ENCODE measurements at regions not wholly inside any gene's neighbourhood (a gene's known extent, or its start where the extent isn't known, plus 50 kb on each side); places are given as distances from the start of the nearest gene placed in this dataset.
A peak's percentile ranks its signal among the peaks of the same experiment; 100 is the strongest.

- TF ChIP-seq EZH2 (IDR thresholded peaks at IDR 0.05), result no peak
- TF ChIP-seq POLR2AphosphoS5 (IDR thresholded peaks at IDR 0.05; ENCODE audit: borderline replicate concordance, low read depth, low read length), result no peak
- TF ChIP-seq FOXP2 (optimal IDR thresholded peaks at IDR 0.05; ENCODE audit: control extremely low read depth, extremely low read length, insufficient read depth), result no peak
- H3K9me3 ChIP-seq (ENCODE audit: low read depth, low read length), result no peaks in the 10 kb centered on the region
- DNase-seq (ENCODE audit: low read depth, low spot score), result peak; percentile 81
- H3K9ac ChIP-seq (ENCODE audit: insufficient read length), result no peak overlapping the region
- peak overlapping the region; percentile 24; the same call in 1 of the 2 replicates for H3K4me3 ChIP-seq
- peak overlapping the region; percentile 20; the same call in 1 of the 2 replicates for H3K27ac ChIP-seq
- H3K36me3 ChIP-seq (ENCODE audit: insufficient read depth, low read length), result no peaks in the 10 kb centered on the region
These were observed 564.7 kb downstream of the CDH10 start for GRCh38 chr5:24080046-24080445.

- Histone ChIP-seq H3K4me3 (no peak overlapping the region), H3K9me3 (ENCODE audit: low read depth, low read length) (no peaks in the 10 kb centered on the region), H3K36me3 (ENCODE audit: insufficient read depth, low read length) (no peaks in the 10 kb centered on the region), H3K27ac (no peak overlapping the region), H3K9ac (ENCODE audit: insufficient read length) (no peak overlapping the region)
- no peak for DNase-seq (ENCODE audit: low read depth, low spot score)
- TF ChIP-seq FOXP2 (optimal IDR thresholded peaks at IDR 0.05; ENCODE audit: control extremely low read depth, extremely low read length, insufficient read depth) (no peak), POLR2AphosphoS5 (IDR thresholded peaks at IDR 0.05; ENCODE audit: borderline replicate concordance, low read depth, low read length) (no peak), EZH2 (IDR thresholded peaks at IDR 0.05) (no peak)
These were observed 550.6 kb downstream of the CDH10 start for GRCh38 chr5:24094081-24094679.

- H3K9me3 ChIP-seq (ENCODE audit: low read depth, low read length), result no peaks in the 10 kb centered on the region
- no peak for TF ChIP-seq FOXP2 (optimal IDR thresholded peaks at IDR 0.05; ENCODE audit: control extremely low read depth, extremely low read length, insufficient read depth)
- no peak for TF ChIP-seq EZH2 (IDR thresholded peaks at IDR 0.05)
- TF ChIP-seq POLR2AphosphoS5 (IDR thresholded peaks at IDR 0.05; ENCODE audit: borderline replicate concordance, low read depth, low read length), result no peak
- H3K9ac ChIP-seq (ENCODE audit: insufficient read length), result no peak overlapping the region
- no peak overlapping the region for H3K27ac ChIP-seq
- DNase-seq (ENCODE audit: low read depth, low spot score), result no peak
- no peaks in the 10 kb centered on the region for H3K36me3 ChIP-seq (ENCODE audit: insufficient read depth, low read length)
- no peak overlapping the region for H3K4me3 ChIP-seq
These were observed 542.8 kb downstream of the CDH10 start for GRCh38 chr5:24102010-24102409.

GRCh38 chr5:24103451-24104023 is 541.2 kb downstream of the CDH10 start:
- no peak overlapping the region for H3K4me3 ChIP-seq
- no peak for DNase-seq (ENCODE audit: low read depth, low spot score)
- H3K27ac ChIP-seq, result no peak overlapping the region
- no peaks in the 10 kb centered on the region for H3K9me3 ChIP-seq (ENCODE audit: low read depth, low read length)
- TF ChIP-seq POLR2AphosphoS5 (IDR thresholded peaks at IDR 0.05; ENCODE audit: borderline replicate concordance, low read depth, low read length) (no peak), FOXP2 (optimal IDR thresholded peaks at IDR 0.05; ENCODE audit: control extremely low read depth, extremely low read length, insufficient read depth) (no peak), EZH2 (IDR thresholded peaks at IDR 0.05) (no peak)
- H3K9ac ChIP-seq (ENCODE audit: insufficient read length), result no peak overlapping the region
- H3K36me3 ChIP-seq (ENCODE audit: insufficient read depth, low read length), result no peaks in the 10 kb centered on the region

- DNase-seq (ENCODE audit: low read depth, low spot score), result peak; percentile 56
- Histone ChIP-seq H3K9ac (ENCODE audit: insufficient read length) (no peak overlapping the region), H3K4me3 (no peak overlapping the region), H3K27ac (no peak overlapping the region), H3K9me3 (ENCODE audit: low read depth, low read length) (no peaks in the 10 kb centered on the region), H3K36me3 (ENCODE audit: insufficient read depth, low read length) (no peaks in the 10 kb centered on the region)
- TF ChIP-seq POLR2AphosphoS5 (IDR thresholded peaks at IDR 0.05; ENCODE audit: borderline replicate concordance, low read depth, low read length) (no peak), FOXP2 (optimal IDR thresholded peaks at IDR 0.05; ENCODE audit: control extremely low read depth, extremely low read length, insufficient read depth) (no peak), EZH2 (IDR thresholded peaks at IDR 0.05) (no peak)
These were observed 534.7 kb downstream of the CDH10 start for GRCh38 chr5:24110004-24110615.

GRCh38 chr5:24112420-24112819 is 532.4 kb downstream of the CDH10 start:
- Histone ChIP-seq H3K36me3 (ENCODE audit: insufficient read depth, low read length) (no peaks in the 10 kb centered on the region), H3K4me3 (no peak overlapping the region), H3K27ac (no peak overlapping the region), H3K9me3 (ENCODE audit: low read depth, low read length) (no peaks in the 10 kb centered on the region), H3K9ac (ENCODE audit: insufficient read length) (no peak overlapping the region)
- TF ChIP-seq EZH2 (IDR thresholded peaks at IDR 0.05), result no peak
- no peak for DNase-seq (ENCODE audit: low read depth, low spot score)

- Histone ChIP-seq H3K4me3 (no peak overlapping the region), H3K9me3 (ENCODE audit: low read depth, low read length) (no peaks in the 10 kb centered on the region), H3K9ac (ENCODE audit: insufficient read length) (no peak overlapping the region), H3K27ac (no peak overlapping the region), H3K36me3 (ENCODE audit: insufficient read depth, low read length) (no peaks in the 10 kb centered on the region)
- TF ChIP-seq POLR2AphosphoS5 (IDR thresholded peaks at IDR 0.05; ENCODE audit: borderline replicate concordance, low read depth, low read length) (no peak), FOXP2 (optimal IDR thresholded peaks at IDR 0.05; ENCODE audit: control extremely low read depth, extremely low read length, insufficient read depth) (no peak), EZH2 (IDR thresholded peaks at IDR 0.05) (no peak)
- DNase-seq (ENCODE audit: low read depth, low spot score), result no peak
These were observed 526.4 kb downstream of the CDH10 start for GRCh38 chr5:24118351-24118750.

- H3K4me3 ChIP-seq, result no peak overlapping the region
- TF ChIP-seq EZH2 (IDR thresholded peaks at IDR 0.05) (no peak), POLR2AphosphoS5 (IDR thresholded peaks at IDR 0.05; ENCODE audit: borderline replicate concordance, low read depth, low read length) (no peak), FOXP2 (optimal IDR thresholded peaks at IDR 0.05; ENCODE audit: control extremely low read depth, extremely low read length, insufficient read depth) (no peak)
- no peak for DNase-seq (ENCODE audit: low read depth, low spot score)
- no peak overlapping the region for H3K9ac ChIP-seq (ENCODE audit: insufficient read length)
- no peaks in the 10 kb centered on the region; the same call in 1 of the 2 replicates for H3K36me3 ChIP-seq (ENCODE audit: insufficient read depth, low read length)
- no peaks in the 10 kb centered on the region for H3K9me3 ChIP-seq (ENCODE audit: low read depth, low read length)
- no peak overlapping the region for H3K27ac ChIP-seq
These were observed 509.2 kb downstream of the CDH10 start for GRCh38 chr5:24135536-24135935.

Data from SK-N-MC (cell line).